ENCODE measurements at regions not wholly inside any gene's neighbourhood (a gene's known extent, or its start where the extent isn't known, plus 50 kb on each side); places are given as distances from the start of the nearest gene placed in this dataset.

- intact Hi-C loops (cut with micrococcal nuclease) = no loop called here
Measured at GRCh38 chr16:89043636-89044417, 49.8 kb upstream of the ACSF3 start.

Data from T-helper 1 cell treated with Interleukin-12 subunit alpha and Interleukin-12 subunit beta and Interleukin-4 antibody, amounts not matched to agents 30 ng/mL and 1 ng/mL, for 36 hours (primary cell).